Muscle of arm (tissue), 1 donor: ENCODE measurements at regions not wholly inside any gene's neighbourhood (a gene's known extent, or its start where the extent isn't known, plus 50 kb on each side); places are given as distances from the start of the nearest gene placed in this dataset.
"Not testable (repeated sequence)": the region's sequence is repeated elsewhere in the genome, so short reads cannot be mapped to it uniquely, and the experiment has no call there.

ENCODE experiments used
- DNase-seq: peaks from one replicate; pipeline ENCODE4 v3.0.0-alpha.2; 2013

DNA sequence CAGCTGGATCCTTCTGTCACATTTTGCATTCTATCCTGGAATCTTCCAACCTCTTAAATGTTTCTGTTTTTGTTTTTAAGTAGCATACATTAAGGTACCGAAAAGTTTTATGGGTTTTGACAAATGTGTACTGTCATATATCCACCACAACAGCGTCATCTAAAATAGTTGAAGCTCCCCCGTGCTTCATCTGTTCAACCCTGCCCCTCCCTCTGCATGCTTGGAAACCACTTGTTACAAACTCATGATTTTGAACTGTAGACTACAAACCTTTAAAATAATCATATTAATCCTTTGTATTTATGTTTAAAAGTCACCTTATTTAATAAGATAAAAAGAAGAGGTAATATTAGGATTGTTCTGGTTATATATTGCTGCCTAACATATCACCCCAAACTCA lies 182.8 kb upstream of the SMIM30 start:
- no peak for DNase-seq

DNA sequence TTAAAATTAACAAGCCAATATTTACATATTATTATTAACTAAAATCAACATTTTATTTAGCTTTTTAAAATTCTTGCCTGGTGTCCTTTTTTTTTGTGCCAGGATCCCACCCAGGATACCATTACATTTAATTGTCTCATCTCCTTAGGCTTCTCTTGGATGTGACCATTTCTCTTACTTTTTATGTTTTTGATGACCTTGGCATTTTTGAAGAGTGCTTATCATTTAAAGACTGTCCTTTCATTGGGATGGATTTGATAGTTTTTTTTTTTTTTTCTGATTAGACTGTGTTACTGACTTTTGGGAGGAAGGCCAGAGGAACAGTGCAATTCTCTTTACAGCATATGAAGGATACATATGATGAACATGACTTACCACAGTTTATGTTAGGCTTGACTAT lies 181.4 kb upstream of the SMIM30 start:
- no peak for DNase-seq

DNA sequence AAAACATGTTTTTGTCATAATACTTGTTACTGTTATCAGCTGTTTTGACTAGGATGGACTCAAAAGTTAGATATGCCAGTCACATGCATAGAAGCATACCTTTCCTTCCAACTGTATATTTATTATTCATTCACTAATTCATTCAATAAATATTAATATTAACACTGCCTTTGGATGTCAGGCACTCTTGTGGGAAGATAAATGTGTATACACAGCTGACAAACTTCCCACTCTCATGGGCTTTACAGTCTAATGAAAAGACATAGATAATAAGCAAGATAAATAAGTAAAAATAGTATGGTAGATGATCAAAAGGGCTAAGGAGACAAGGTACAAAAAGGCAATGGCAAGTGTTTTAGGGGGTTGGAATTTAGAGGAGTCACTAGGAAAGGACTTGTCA lies 180.1 kb upstream of the SMIM30 start:
- DNase-seq, result no peak

DNA sequence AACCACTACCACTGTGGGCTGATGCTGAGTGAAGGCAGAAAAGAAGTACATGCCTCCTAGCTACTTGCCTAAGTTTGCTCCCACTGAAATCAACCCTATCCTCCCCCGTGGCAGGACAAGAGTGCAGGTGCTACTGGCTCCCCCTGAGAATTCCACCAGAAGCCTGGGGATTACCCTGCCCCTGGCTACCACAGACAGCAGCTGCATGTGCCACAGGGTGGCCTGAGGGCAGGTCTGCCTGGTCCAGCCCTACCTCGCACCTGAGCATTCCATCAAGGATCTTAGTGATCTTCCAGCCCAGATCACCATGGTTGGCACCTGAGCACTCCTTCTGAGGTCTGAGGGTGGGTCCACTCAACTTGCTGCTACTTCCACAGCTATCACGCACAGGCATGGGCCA lies 176.4 kb upstream of the SMIM30 start:
- no peak for DNase-seq

DNA sequence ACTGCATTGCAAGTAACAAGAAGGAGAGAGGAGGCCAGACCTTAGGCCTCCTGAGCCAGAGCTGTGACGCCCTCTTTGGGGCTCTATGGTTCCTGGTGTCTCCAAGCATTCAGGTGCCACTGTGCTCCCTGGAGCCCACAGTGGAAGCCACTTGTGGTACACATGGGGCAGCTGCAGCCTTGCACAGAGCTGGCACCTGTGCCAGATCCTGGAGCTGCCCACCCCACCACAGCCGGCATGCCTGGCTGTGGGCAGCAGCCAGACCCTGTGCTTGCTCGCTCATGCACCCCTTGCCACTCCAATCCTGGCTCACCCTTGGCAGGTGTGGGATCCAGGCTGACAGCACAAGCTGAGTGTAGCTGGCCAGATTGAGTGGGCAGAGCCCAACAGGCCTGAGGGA lies 173.8 kb upstream of the SMIM30 start:
- no peak for DNase-seq

DNA sequence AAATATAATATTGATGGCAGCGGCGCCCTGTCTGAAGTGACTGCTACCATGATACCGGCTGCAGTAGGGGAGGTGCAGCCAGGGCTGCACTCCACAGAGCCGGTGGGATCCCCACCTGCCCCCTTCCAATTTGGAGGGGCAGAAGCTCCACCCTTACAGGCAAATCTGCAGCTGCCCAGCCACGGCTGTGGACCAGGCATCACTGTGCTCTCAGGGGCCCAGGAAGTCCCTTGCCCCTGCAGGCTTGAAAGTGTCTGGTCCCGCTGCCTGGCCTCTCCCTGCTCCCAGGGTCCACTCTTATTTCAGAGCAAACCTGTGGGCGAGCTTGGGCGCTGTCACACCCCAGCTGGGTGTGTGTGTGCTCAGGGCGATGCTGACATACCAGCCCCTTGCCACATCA lies 172.7 kb upstream of the SMIM30 start:
- no peak for DNase-seq

DNA sequence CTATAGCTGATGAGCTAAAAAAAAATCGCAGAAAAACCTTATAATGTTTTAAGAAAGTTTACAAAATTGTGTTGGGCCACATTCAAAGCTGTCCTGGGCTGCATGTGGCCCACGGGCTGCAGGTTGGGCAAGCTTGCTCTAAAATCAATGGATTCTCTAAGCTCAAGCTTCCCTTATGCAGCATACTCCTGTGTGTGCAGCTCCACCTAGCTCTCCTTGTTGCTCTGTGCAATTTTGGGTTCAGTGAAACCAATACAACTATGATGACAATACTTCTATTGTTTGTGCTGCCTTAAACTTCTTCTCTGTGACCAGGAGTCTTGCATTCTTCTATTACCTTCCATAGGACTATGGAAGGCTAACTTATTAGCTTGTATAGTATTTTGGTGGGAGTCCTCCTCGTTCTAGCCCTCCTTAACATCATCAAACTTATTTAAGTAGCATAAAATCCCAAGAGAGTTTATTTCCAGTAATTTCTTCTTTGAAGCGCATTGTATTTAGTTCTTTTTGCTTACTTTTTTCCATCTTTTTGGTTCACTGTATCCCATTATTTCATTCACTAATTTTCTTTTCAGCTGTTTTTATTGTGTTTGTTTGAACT lies 170.9 kb upstream of the SMIM30 start:
- no peak for DNase-seq

DNA sequence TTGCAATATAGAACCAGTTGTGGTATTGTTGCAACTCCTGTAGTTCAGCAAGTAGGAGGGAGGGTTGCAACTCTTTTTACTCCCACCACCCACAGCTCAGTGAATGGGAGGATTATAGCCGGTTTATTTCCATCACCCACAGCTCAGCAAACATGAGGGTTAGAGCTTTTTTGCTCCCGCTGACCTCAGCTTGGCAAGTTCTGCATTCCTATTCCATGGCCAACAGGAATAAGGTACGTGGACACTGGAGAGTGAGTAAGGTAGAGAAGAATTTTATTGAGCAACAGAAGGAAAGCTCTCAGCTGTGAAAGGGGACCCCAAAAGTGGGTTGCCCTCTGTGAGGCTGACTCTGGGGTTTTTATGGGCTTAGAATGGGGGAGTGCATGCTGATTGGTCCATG lies 167.1 kb upstream of the SMIM30 start:
- no peak for DNase-seq

DNA sequence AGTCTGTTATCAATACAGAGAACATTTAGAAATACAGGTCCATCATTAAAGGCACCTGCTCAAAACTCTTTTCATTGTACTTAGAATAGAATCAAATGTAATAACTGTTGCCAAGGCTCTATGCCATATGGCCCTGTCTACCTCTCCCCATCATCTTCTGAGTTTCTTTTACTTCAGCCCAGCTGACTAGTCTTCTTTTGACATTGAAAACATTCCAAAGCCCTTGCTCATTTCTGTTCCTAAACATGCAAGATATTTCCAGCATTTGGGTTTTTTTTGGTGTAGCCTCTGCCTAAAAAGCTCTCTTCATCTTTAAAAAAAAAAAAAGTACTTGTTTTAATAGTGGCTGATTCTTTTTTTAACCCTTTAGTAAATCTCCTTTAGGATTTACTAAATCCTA lies 165.5 kb upstream of the SMIM30 start:
- no peak for DNase-seq

DNA sequence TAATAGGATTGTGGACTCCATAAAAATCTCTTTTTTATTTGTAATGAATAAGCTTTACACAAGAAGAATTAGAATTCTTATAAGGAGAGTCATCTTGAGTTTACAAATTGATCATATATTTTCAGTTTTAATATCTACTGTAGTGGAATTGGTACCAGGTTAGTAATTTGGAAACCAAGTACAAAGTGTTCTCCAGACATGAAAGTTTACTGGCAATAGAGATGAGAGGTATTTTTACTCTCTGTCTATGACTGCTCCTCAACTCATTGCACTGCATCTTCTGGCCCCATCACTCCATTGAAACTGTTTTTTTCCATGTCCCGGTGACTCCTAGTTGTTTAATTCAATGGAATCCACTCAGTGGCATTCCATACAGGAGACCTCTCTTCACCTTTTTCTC lies 164.5 kb upstream of the SMIM30 start:
- DNase-seq, result no peak

DNA sequence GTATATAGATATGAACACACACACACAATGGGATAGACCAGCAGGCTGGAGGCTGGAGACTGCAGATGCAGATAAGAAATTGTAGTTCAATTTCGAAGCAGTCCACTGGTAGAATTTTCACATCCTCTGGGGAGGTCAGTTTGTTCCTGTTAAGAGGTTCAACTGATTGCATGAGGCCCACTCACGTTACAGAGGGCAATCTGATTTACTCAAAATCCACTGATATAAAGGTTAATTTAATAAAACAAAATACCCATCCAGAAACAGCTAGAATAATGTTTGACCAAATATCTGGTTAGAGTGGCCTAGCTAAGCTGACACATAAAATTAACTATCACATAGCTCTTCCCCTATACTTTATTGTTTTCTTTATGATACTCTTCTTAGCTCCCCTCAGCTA lies 162.9 kb upstream of the SMIM30 start:
- DNase-seq, result no peak

DNA sequence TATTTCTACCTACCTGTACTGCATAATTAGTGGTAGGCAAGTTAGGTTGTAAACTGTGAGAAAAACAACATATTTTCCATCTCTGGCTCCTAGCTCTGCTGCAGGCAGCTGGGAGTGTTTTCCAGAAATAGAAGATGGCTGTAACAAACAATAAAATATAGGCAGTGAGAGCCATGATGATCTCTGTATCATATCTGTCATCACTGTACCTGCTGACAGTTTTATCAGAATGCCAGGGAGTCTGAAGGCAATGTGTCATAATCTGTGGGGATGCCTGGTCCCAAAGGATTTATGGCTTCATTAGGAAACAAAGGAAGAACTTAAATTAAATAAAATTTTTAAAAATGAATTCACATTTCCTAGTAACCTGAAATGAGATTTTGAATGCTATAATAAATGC lies 160.9 kb upstream of the SMIM30 start:
- DNase-seq, result no peak

DNA sequence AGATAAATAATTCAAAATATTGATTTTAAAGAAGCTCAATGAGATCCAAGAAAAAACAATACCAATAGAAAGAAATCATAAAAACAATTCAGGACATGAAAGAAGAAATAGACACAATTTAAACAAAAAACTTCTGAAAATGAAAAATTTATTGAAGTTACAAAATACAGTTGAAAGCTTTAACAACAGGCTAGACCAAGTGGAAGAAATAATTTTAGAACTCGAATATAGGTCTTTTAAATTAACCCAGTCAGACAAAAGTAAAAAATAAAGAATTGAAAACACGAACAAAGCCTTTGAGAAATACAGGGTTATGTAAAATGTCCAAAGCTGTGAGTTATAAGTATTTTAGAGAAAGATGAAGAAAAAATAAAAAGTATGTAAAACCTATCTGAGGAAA lies 152.4 kb upstream of the SMIM30 start:
- no peak for DNase-seq

DNA sequence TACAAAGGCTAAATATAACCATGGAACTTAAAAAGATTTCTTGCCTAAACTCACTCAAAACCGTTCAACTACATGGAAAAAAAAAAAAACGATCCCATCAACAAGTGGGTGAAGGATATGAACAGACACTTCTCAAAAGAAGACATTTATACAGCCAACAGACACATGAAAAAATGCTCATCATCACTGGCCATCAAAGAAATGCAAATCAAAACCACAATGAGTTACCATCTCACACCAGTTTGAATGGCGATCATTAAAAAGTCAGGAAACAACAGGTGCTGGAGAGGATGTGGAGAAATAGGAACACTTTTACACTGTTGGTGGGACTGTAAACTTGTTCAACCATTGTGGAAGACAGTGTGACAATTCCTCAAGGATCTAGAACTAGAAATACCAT lies 151.2 kb upstream of the SMIM30 start:
- not testable (repeated sequence) for DNase-seq

DNA sequence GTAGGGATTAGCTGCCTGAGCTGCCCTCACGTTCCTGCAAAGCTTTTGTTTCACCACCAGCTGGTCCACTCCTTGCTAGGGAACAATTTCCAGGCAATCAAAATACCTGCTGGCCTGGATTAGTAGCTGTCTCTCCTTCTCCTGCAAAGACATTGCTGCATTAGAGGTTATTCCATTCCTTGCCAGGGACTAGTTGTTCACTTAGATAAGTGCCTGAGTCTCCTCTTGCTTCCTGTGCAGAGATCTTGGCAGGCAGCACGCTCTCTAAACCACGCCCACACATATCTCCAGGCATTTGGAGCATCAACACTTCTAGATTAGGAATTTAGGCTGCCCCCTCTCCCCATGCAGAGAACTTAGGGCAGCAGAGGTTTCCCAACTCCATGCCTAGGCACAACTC lies 150.4 kb upstream of the SMIM30 start:
- DNase-seq, result no peak

DNA sequence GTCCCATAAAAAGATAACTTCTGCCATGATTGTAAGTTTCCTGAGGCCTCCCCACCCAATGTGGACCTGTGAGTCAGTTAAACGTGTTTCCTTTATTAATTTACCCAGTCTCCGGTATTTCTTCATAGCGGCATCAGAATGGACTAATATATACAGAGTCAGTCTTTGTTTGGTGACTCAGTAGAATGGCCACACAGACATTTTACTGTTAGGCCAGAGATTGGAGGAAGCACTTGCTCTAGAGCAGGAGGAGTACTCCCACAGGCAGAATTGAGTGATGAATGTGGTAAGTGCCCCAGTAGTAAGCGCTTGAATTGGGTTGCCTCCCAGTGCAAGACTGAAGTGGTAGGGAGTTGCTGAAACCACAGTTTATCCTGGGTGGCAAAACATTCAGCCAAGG lies 149.5 kb upstream of the SMIM30 start:
- no peak for DNase-seq

DNA sequence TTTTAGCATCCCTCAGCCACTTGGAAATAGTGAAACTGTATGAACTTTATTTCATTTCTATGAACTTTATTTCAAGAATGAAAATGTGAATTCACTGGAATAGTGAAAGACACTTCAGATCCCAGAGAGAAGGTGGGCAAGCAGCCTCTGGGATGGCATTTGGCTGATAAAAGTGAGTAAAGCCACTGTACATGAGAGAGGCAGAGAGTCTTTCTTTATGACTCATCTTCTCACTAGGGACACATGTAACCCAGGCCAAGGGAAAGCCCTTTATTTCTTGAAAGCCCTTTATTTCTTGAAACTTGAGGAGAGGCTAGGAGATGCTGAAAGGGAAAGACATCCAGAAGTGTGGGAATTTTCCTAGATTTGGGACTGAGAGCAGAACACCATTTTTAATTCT lies 148.9 kb upstream of the SMIM30 start:
- no peak for DNase-seq

DNA sequence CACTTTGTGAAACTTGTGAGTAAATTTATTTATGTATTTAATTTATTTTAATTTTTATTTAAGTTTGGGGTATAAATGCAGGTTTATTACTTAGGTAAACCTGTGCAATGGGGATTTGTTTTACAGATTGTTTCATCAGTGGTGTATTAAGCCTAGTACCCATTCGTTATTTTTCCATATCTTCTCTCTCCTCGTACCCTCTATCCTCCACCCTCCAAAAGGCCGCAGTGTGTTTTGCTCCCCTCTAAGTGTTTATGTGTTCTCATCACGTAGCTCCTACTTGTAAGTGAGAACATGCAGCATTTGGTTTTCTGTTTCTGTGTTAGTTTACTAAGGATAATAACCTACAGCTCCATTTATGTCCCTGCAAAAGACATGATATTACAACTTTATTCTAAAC lies 145.4 kb upstream of the SMIM30 start:
- no peak for DNase-seq

DNA sequence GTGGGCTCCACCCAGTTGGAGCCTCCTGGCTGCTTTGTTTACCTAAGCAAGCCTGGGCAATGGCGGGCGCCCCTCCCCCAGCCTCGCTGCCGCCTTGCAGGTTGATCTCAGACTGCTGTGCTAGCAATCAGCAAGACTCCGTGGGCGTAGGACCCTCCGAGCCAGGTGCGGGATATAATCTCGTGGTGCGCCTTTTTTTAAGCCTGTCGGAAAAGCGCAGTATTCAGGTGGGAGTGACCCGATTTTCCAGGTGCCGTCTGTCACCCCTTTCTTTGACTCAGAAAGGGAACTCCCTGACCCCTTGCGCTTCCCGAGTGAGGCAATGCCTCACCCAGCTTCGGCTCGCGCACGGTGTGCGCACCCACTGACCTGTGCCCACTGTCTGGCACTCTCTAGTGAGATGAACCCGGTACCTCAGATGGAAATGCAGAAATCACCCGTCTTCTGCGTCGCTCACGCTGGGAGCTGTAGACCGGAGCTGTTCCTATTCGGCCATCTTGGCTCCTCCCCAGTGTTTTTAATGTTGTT lies 144.9 kb upstream of the SMIM30 start:
- DNase-seq, result not testable (repeated sequence)

DNA sequence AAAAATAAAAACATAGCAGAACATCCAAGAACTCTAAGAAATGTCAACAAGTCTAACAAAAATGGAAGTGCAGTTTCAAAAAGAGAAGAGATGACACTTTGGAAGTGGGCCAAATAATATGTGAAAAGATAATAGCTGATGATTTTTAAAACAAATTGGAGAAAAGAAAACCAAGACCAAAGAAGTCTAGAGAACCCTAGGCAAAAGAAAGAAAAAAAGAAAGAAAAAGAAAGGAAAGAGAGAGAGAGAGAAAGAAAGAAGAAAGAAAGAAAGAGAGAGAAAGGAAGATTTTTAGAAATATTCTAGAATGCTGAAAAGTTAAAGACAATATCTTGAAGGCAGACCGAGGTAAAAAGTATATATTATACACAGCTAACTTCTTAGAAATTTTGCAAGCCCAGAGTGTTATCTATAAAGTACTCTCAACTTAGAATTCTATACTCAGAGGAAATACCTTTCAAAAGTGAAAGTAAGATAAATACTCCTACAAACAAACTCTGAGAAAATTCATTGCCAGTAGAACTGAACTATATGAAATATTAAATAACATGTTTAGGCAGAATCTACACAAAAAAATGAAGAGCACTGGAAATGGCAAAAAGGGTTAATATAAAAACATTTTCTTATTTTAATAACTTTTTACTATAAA lies 138.7 kb upstream of the SMIM30 start:
- DNase-seq, result no peak

DNA sequence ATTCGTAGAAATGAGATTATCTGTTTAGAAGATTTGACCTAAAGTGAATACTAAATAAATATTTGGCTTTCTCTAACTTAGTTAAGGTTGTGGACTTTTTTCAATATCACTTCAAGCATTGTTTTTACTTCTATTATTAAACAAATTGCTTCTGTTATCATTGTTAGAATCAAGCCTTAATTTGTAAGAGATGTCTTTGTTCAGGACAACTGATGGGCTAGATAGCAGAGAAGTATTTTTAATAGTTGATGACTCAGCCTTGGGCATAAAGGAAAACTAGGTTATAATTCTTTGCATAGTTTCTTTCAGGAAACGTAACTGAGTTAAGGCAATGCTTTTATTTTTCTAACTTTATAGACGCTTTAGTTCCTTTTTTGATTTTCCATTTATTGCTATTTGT lies 128.8 kb upstream of the SMIM30 start:
- DNase-seq, result no peak

DNA sequence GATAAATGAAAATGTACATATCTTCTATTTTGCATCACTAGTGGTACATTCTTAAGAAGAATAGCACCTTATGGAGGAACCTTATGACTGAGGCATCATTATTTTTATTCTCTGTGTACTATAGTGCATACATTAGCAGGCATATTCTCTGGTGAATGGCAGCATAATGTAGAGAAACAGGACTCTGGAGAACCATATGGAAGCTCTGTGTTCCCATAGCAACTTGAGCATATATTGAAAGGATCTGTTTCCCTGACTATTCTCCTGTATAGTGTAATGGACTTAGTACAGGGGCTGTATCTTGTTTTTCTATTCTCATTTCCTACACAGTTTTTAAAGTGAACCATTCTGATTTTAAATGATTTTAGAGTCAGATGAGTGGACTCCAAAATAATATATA lies 128.4 kb upstream of the SMIM30 start:
- DNase-seq, result no peak

DNA sequence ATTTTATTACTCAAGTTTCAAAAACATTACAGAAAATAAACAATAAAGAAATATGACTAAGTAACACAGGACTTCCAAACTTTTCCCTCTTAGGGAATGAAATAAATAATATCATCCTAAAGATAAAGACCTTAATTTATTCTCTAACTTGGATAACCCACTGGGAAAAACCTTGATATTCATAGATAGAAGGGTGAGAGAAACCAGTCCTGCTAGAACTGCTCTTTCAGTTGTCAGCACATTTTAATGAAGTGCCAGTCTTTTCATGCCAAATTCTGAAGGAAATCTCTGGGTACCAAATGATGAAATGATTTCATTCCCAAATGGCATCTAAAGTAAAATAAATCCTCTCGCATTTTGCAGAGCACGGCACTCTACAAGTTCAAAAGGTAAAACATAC lies 114.5 kb upstream of the SMIM30 start:
- no peak for DNase-seq

DNA sequence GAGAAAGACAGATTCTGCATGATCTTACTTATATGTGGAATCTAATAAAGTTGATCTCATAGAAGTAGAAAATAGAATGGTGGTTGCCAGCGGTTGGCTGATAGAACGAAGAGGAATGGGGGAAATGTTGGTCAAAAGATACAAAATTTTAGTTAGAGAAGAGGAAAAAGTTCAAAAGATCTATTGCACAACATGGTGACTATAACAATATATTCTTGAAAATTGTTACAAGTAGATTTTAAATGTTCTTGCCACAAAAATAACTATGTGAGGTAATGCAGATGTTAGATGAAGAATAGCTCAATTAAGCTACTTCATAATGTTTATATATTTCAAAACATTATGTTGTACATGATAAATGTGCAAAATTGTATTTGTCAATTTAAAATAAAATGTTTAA lies 112.3 kb upstream of the SMIM30 start:
- no peak for DNase-seq
